GM12864 (cell line): ENCODE measurements at regions not wholly inside any gene's neighbourhood (a gene's known extent, or its start where the extent isn't known, plus 50 kb on each side); places are given as distances from the start of the nearest gene placed in this dataset.

Experiments
- DNase-seq: peaks from one replicate; pipeline ENCODE4 v3.0.0-alpha.2; 2011; ENCODE audit warnings: low read depth
- H3K4me3 ChIP-seq: 2 replicates; pipeline ENCODE4 v1.5.1; 2011; ENCODE audit warnings: mild to moderate bottlenecking, low read depth, low read length, control low read depth
- TF ChIP-seq, protein P1 (sequence below): IDR thresholded peaks from 2 replicates; pipeline ENCODE4 v1.5.1; 2011; ENCODE audit warnings: low read depth, mild to moderate bottlenecking, moderate library complexity, low read length, control low read depth, inconsistent platforms; ENCODE audit errors: missing control alignments

DNA sequence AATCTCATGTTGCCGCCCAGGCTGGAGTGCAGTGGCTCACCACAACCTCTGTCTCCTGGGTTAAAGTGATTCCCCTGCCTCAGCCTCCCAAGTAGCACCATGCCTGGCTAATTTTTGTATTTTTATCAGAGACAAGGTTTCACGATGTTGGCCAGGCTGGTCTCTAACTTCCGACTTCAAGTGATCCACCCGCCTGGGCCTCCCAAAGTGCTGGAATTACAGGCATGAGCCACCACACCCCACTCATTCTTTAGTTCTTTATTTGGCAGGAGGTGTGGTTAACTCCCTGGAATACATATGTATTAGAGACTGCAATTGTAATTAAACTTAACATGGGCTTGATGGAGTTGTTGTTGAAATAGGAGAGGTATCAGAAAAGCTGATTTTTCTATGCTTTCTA lies 1396.9 kb upstream of the IGFBP7 start:
- DNase-seq: no peak
- H3K4me3 ChIP-seq: no peak overlapping the region
- TF ChIP-seq, protein P1, sequence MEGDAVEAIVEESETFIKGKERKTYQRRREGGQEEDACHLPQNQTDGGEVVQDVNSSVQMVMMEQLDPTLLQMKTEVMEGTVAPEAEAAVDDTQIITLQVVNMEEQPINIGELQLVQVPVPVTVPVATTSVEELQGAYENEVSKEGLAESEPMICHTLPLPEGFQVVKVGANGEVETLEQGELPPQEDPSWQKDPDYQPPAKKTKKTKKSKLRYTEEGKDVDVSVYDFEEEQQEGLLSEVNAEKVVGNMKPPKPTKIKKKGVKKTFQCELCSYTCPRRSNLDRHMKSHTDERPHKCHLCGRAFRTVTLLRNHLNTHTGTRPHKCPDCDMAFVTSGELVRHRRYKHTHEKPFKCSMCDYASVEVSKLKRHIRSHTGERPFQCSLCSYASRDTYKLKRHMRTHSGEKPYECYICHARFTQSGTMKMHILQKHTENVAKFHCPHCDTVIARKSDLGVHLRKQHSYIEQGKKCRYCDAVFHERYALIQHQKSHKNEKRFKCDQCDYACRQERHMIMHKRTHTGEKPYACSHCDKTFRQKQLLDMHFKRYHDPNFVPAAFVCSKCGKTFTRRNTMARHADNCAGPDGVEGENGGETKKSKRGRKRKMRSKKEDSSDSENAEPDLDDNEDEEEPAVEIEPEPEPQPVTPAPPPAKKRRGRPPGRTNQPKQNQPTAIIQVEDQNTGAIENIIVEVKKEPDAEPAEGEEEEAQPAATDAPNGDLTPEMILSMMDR: no peak

DNA sequence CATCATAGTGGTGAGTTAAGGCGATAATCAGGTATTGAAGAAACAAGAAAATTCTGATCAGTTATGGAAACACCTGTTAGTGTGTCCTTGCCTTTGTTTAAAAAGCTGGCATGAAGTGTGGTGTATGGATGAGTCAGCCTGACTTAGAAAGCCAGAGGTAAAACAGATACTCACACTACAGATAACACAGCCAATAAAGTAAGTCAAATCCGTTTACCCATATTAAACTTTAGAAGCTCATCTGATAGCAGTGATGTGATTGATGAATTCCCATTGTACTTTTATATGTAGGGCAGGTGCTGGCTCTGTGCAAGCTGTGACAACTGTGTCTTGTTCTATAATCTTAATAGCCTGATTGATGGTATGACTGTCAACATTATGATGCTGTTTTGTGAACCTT lies 1392.7 kb upstream of the IGFBP7 start:
- no peak for DNase-seq
- no peak overlapping the region for H3K4me3 ChIP-seq
- TF ChIP-seq, protein P1: no peak

DNA sequence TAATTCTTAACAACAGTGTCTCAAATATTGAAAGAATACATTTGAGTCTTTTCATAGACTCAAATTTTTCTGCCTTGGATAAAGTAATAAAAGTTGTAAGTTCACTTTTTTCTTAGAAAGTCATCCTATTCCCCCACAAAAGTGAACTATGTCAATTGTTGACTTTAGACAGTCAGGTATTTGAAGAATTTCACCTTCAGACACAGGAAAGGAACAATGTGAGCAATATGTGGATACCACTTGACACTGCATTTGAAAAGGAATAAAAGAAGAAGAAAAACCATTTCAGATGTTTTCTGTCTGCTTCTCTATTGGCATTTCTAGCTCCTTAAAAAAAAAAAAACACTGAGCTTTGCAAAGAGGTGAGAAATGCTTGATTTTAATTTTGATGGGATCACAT lies 1389.0 kb upstream of the IGFBP7 start:
- H3K4me3 ChIP-seq: no peak overlapping the region
- DNase-seq: no peak
- TF ChIP-seq, protein P1: no peak

DNA sequence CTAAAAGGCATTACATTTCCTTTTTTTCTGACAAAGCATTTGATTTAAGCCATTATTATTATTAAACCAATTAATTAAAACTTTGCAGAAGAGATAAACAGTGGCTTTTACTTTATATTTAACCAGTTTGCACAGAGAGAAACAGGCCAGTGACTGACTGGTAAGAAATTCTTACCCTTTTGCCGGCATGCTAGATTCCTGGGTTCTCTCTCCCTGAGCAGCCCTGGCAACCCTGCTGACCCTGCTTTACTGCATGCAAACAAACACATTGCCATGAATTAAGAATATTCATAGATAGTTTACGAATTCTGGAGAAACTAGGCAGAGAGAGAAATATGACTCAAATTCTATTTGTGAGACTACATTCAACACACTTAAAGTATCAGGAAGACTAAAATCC lies 1381.4 kb upstream of the IGFBP7 start:
- no peak overlapping the region for H3K4me3 ChIP-seq
- DNase-seq: no peak
- TF ChIP-seq, protein P1: no peak

DNA sequence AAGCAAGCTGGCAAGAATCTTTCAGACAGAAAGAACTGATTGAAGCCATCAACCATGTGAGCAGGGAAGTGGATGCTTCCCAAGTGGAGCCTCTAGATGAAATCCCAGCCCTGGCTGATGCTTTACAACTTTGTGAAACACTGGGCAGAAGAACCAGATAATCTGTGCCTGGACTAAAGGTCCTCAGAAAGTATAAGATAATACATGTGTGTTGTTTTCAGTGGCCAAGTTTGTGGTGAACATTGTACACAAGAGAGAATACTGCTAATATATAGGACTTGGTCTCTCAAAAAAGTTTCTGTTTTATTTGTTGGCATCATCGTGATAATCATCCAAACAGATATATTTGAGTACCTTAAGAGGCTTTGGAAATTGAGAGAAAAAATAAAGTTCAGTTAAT lies 1367.8 kb upstream of the IGFBP7 start:
- no peak for DNase-seq
- H3K4me3 ChIP-seq: no peak overlapping the region
- TF ChIP-seq, protein P1: no peak

DNA sequence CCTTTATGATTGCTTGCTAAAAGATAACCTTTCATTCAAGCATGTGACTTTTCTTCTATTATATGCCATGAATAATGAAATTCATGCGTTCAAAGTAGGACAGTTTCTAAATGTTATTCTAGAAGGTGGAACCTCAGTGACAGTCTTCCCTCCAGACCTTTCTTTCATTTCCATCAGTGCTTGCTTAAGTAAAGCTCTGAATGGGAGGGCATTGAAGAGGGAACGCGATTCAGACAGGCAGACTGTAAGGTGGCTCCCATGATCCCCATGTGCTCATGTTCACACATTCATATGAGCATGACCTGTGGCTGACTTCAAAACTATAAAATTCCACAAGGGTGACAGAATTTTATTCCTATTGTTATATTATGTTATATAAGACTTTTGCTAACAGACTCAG lies 1367.3 kb upstream of the IGFBP7 start:
- TF ChIP-seq, protein P1: no peak
- no peak for DNase-seq
- no peak overlapping the region for H3K4me3 ChIP-seq

DNA sequence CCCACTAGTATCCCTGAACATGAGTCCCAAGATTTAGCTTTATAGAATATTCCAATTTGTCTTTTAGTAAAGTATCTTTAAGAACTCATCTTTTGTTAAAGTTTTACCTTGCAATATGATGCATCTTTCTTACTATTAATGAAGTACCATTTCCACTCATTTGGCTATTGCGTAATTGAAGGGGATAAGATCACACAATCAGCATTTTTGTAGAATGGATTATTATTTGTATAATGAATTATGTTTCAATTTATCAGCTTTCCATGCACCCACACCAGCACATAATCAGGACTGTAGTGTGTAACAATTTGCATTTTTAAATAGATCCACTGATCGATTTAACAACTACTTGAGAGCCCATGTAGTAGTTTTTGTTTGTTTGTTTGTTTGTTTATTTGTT lies 1364.9 kb upstream of the IGFBP7 start:
- no peak for DNase-seq
- TF ChIP-seq, protein P1: no peak
- H3K4me3 ChIP-seq: no peak overlapping the region
